GM18502 (cell line): ENCODE measurements at regions not wholly inside any gene's neighbourhood (a gene's known extent, or its start where the extent isn't known, plus 50 kb on each side); places are given as distances from the start of the nearest gene placed in this dataset.
"Not testable (repeated sequence)": the region's sequence is repeated elsewhere in the genome, so short reads cannot be mapped to it uniquely, and the experiment has no call there.

Source experiments
- ATAC-seq: cut with Tn5 transposase; IDR thresholded peaks from one replicate; pipeline ENCODE4 v1.9.1; 2021; ENCODE audit warnings: mild to moderate bottlenecking; ENCODE audit not compliant: unreplicated experiment, poor library complexity

DNA sequence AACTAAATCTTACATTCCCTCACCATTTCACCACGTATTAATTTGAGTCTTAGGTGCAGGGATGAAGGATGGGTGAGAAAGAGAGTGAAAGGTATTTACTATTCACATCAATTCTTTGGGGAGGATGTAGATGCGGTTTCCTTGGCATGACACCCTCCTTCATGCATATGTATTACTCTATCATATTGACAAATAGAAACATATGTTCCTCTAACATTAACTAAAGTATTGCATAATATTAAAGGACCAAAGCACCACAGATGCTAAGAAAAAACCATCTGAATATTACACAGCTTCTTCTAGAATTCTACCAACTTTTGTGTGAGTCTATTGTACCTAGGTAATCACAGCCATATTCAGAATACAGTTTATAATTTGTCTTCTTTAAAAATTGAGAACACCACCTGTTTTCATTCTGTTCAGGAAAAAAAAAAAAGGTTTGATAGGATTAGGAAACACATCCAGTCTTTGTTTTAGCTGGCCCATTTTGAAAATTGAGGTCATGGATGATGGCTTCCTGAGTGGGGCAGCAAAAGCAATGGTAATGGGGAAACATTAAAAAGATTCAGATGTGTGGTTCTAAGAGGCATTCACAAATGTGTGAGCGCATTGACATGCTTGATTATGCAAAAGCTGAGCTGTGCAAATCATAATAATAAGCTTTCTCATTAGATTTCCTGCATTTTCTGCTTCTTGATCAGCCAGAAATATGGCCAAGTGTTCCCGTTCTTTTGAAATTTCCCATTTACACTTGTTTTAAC is 1011.5 kb upstream of the NUDT12 start:
- no peak for ATAC-seq

DNA sequence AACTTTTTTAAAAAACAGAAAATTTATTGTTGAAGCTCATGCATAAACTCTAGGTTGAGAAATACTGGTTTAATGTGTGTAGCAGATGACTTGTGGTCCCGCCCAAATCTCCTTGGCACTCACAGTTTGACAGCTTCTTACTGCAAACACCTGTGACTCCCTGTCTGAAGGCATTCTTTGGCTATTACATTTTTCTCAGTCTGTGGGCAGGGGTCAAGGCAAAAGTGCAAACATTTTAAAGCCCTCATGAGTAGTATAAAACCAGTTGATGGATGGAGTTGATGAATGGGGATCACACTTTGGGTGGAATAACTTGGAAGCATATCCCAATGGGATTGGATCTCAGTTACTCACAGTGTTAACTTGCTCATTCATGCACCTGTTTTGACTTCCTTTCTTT is 1007.0 kb upstream of the NUDT12 start:
- ATAC-seq: no peak

DNA sequence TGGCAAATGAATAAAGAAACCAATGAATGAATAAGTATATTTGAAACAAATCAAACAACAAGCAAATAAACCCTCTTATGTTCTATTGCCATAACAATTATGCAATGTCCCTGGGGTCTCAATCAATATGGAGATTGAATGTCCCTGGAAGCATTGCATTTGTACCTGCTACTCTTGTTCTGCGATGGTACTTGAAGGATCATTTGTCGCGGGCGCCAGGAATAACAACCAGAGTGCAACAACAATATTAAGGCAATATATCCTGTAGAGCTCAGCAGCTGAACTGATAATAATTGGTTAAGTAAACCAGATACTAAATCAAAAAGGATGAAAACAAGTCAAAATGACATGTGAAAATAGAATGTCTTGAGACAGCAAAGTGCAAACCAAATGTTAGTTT is 1001.9 kb upstream of the NUDT12 start:
- no peak for ATAC-seq

DNA sequence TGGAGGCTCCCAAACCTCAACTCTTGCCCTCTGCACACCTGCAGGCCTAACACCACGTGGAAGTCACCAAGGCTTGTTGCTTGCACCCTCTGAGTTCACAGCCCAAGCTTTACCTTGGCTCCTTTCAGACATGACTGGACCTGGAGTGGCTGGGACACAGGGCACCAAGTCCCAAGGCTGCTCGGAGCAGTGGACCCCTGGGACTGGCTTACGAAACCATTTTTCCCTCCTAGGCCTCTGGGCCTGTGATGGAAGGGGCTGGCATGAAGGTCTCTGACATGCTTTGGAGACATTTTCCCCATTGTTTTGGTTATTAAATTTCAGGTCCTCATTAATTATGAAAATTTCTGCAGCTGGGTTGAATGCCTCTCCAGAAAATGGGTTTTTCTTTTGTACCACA is 994.4 kb upstream of the NUDT12 start:
- no peak for ATAC-seq

DNA sequence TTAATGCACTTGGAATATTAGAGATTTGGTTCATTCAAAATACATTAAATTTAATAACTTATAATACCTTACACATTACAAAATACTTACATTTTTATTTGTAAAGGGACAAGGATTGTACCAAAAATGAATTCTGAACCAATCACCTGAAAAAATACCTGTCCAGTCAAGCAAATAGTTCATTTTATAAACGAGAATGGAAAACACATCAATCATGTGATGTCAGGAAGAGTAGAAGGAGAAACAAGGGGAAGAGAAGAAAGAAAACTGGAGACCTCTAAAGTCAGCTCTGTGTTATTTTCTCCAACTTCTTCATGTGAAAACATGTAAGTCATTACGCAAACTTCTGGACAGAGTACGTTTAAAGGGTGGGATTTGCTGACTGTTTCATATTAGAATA is 989.0 kb upstream of the NUDT12 start:
- no peak for ATAC-seq

DNA sequence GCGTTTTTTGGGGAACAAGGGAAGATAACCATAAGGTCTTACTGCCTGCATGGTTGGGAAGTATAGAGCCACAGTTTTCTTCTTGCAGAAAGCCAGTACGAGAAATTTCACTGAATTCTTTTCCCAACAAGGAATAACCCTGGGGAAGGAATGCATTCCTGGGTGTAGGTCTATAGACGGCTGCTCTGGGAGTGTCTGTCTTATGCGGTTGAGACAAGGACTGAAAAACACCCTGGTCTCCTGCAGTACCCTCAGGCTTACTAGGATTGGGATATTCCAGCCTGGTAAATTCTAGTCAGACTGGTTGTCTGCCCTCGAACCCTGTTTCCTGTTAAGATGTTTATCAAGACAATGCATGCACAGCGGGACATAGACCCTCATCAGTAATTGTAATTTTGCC is 984.3 kb upstream of the NUDT12 start:
- ATAC-seq: not testable (repeated sequence)

DNA sequence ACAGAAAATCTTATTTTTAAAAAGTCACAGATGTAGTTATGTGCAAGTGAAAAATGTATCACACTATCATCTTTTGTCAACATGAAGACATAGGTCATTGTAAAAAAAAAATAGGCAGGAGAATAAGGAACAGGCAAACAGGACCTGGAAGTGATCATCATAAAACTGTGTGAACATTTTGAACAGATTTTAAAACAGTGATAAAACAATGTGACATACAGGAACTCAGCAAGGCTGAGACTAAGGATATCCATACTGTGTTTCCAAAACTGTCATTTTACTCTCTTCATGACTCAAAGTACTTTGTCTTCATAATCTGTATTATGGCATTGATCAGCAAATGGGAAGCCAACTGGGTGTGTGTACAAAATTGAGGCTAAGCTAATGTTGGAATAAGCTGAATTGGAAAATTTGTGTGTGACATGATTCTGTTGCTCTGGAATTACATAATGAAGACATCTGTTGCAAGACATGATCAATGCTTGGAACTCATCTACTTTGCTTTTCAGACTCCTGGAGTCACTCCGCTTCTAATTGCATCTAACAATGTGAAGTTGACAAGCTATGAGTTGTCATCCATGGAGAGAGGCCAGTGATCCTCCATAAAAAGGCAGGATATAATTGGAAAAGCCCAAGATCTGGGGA is 978.7 kb upstream of the NUDT12 start:
- ATAC-seq: no peak

DNA sequence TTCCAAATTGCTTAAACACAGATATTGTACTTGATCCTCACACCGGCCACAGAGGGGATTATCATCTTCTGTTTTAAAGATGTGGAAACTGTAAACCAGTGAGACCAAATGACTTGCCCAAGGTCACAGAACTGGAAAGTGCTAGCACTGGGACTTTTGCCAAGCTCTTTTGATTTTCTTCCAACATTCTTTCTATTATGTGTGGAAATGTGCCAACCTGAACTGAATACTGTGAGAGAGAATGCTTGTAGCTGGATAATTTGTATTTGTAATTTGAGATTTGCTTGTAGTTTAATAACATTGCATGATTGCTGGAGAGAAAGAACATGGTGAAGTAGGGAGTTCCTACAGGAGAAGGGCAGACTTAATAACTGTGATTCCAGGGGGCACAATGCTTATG is 977.9 kb upstream of the NUDT12 start:
- ATAC-seq: no peak

DNA sequence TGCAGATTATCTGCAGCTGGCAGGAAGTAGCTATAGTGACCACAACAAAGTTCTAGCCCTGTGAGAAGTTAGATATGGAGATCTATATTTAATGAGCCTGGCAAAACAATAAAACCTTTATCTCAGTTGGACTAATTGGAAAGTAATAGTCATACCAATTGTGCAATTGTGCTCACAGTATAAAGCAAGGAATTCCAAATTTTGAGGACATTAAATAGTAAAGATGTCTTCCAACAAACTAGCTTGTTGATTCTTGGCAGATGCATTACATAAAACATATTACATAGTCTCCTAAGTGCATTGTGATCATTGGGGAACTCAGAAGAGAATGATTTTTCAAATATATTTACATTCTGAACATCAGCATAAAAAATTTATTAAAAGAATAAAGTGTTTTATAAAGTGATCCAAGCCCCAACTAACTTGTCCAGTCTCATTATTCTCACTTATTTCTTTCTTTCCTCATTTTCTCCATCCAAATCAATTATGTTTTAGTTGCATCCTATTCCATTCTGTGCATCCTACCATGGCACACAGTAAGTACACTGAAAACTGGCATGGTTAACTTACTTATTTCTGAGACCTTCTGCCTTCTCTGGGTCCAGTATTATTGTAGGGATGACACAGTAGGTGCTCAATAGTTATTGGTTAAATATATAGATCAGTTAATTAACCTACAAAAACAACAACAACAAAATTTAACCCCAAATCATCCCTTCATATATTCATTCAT is 977.2 kb upstream of the NUDT12 start:
- no peak for ATAC-seq

DNA sequence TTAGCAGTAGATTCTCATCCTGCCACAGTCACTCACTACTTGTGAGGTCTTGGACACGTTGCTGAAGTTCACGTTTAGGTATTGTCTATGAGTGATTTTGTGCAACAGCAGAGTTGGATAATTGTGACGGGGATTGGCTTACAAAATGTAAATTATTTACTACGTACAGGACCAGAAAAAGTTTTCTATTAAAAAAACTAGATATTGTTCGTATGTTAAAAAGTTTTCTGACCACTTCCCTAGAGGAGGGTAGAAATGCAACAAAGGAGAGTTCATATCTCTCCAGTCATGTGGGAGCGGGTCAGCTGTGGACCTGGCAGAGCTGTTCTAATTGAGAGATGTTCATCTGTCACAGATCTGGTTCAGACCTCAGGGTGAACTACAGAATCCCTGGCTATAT is 976.1 kb upstream of the NUDT12 start:
- ATAC-seq: no peak

DNA sequence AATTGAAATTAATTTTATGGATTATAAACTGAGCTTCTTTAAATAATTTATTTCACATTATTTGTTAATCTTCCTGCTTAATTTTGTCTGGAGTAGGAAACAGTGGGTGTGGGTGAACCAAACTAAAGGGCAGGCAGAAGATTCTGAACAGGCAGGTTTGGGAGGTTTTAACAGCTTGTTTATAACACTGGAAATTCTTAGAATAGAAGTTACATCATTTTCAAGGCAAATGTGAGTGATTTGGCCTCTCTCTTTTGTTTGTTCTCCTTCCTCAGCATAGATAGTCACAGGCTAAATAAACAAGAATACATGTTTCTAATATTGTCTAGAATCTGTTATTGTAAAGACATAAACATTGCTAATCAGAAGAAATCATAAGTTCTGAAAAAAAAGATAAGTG is 970.9 kb upstream of the NUDT12 start:
- no peak for ATAC-seq

DNA sequence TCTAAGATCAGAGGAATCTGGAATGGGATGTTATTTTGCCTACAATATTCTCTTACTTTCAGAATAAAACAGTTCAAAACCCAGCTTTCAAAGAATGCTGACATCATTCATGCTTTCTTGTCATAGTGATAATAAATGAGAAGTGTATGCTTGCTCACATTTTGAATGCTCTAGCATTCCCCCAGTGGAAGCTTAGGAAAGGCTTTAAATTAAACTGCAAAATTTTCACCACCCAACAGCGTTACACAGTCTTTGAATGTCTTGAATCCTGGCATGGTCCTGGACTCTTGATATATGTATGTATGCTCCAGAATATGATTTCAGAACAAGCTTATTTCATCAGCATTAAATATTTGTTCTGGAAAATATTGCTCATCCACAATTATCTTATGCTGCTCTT is 964.3 kb upstream of the NUDT12 start:
- ATAC-seq: no peak

DNA sequence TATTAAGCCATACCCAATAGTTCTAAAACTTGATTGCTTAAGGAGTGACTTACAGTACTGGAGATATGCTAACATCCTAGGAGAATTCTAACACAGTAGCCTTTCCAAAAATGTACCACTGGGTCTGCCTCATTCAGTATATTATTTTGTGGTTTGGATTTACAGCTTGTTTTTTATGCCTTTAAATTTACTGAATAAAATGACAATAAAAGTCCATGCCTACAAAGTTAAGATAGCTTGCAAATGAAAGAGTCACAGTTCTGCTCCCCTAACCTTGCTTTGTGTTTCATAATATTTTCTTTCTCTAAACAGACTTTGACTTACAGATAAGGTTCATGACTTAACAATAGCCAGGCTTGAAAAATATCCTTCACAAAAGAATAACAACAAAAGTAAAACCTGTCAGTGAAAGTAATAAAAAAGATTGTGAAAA is 951.1 kb upstream of the NUDT12 start:
- no peak for ATAC-seq

DNA sequence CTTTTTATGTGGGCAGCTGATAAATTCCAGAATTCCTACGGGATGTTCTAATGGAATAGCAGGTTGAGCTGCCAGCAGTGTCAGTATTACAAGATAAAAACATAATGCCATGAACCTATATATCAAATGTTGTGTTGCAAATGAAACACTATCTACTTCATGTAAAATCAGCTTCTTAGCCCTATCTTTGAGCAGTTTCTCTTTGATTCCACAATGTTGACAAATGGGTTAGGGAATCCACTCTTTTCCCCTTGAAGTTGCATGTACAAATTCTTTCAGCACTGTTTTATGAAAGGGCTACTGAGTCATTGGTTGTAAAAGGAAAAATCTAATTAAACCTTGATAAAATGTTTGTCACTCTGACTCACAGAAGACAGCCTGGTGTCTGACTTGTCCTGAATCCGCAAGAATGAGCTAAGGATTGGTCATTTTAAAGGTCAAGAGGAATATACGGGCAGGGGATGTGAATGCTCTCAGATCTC is 950.6 kb upstream of the NUDT12 start:
- no peak for ATAC-seq

DNA sequence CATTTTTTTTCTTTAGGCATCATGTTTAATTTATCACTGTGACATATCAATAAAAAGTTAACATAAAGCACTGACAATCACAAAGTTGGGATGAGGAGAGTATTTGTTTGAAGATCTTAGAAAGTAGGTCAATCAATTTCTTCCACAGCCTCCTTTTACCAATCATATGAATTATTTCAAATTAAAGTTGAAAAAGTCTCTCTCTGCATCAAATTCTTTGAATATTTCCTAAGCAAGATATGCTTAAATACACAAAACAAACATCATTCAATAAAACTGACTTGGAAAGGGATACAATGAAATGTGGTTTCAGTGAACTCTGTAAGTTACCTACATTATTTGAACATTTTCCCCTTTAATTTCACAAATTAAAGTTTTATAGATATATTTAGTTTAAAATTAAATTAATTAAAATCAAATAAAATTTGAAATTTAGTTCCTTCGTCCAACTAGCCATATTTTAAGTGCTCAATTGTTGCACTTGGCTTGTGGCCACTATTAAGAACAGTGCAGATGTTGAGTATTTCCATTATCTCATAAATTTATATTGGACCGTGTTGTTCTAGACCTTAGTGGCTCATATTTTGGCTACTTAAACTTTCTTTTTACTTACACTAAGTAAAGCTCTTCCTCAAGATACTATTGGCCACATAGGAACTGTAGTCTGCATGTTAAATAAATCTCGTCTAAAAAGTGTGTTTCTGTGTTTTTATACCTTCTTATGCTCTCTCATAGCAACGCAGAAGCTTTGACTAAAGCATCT is 949.7 kb upstream of the NUDT12 start:
- ATAC-seq: no peak

DNA sequence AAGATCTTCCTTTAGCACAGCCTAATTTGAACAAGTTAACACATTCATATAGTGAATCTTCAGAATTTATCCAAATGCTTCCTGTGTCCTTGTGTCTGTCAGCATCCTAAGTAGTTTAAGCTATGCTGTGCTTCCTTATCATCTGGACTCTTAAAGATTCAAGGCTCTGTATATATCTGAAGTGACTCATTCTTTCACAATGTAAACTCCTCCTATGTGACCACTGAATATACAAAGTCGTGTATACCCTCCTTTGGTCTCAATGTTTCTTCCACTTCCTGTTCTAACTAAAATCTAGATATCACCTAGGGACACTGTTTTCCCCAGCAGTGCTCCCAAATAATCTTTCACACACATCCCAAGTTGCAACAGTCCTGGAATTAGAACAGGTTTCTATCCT is 935.7 kb upstream of the NUDT12 start:
- ATAC-seq: no peak

DNA sequence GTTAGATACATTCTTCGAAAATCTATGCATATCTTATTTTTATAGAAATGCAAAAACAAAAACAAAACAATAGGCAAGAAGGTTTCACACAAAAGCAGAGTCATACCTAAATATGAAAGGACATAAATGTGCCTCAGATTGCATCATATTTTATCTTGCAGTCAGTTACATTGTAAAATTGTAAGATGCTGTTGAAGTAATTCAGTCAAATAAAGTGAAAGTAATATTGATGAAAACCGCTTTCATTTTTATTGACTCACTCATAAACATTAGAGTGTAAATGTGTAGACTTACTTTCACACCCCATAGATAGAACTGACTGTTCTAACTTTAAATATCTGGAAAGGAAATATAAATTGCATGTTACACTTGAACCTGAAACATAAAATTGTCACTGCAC is 931.5 kb upstream of the NUDT12 start:
- ATAC-seq: no peak

DNA sequence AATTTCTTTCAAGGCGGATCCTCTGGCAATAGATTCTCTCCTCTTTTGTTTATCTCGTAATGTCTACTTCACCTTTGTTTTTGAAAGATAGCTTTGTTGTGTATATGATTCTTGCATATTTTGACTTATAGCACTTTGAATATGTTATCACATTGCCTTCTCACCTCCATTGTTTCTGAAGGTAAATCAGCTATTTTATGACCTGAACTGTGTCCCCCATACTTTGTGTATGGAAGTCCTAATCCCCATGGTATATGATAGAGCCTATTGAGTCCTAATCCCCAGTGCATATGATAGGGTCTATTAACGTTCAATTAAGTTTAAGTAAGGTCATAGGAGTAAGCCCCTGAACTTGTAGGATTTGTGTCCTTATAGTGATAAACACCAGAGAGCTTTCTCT is 910.2 kb upstream of the NUDT12 start:
- ATAC-seq: no peak

DNA sequence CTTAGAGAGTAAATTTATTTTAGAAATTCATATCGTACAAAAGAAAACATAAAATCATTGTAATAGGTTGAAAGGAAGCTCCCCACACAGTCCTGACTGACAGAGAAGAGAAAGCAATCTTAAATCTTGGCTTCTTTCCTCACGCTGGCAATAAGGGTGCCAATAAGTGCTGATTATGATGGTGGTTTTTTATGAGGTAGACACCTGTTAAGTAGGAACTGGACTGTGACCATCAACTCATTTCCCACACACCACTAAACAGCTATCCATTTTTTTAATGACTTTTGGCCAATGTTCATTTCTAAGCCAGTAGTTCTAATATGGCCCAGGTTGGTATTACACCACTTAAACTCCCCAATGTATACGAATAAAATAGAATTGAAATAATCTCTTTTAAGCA is 893.5 kb upstream of the NUDT12 start:
- ATAC-seq: no peak

DNA sequence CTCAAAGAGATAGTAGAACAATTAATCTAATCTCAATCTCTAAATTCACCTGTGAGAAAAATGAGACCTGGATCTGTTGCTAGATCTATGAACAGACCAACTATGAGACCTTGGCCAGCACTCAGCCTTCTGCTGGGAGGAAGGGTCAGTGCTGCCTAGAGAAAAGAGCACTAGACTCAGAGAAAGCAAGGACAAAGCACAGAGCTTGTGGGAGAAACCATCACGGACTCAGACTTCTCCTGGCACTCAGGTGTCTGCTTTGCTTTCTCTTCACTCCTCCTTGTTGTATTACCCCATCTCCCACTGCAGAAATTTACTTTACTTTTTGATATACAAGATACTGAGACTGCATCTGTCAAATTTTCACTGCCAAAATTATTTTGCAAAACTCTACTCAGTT is 890.0 kb upstream of the NUDT12 start:
- ATAC-seq: no peak

DNA sequence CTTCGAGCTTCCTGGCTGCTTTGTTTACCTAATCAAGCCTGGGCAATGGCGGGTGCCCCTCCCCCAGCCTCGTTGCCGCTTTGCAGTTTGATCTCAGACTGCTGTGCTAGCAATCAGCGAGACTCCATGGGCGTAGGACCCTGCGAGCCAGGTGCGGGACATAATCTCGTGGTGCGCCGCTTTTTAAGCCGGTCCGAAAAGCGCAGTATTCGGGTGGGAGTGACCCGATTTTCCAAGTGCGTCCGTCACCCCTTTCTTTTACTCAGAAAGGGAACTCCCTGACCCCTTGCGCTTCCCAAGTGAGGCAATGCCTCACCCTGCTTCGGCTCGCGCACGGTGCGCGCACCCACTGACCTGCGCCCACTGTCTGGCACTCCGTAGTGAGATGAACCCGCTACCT is 889.3 kb upstream of the NUDT12 start:
- not testable (repeated sequence) for ATAC-seq
